ENCODE measurements at regions not wholly inside any gene's neighbourhood (a gene's known extent, or its start where the extent isn't known, plus 50 kb on each side); places are given as distances from the start of the nearest gene placed in this dataset.

DNA sequence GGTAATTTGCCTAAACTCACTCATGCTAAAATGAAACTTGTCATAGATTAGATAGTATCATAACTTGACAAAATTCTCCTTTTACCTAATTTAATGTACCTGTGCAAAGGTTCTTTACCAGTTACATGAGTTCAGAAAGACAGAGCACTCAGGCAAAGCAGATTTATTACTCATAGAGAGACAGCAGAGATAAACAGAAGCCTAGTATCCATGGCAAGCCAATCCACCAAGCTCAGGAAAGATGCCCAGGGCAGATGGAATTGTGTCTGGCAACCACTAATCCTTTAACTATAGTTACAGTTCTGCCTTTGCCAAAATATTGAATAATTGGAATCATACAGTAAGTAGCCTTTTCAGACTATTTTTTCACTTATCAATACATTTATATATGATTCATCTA lies 826.2 kb downstream of the TECRL start:
- H3K36me3 Mint-ChIP-seq (ENCODE audit: low read depth), result no peaks in the 10 kb centered on the region
- no peak for DNase-seq
- Histone ChIP-seq H3K27me3 (ENCODE audit: control insufficient read depth in 1 of 2, insufficient read depth in 2 of 2, low read length in 2 of 2) (no peaks in the 10 kb centered on the region), H3K36me3 (ENCODE audit: insufficient read depth, low read length) (no peaks in the 10 kb centered on the region), H3K4me1 (ENCODE audit: insufficient read depth, low read length) (no peaks in the 10 kb centered on the region), H3K4me3 (ENCODE audit: low read length) (no peak overlapping the region), H3K9me3 (ENCODE audit: control insufficient read depth in 1 of 2, insufficient read depth in 1 of 2, low read length in 2 of 2) (peaks cover 0 to 4% of the 10 kb centered on the region in 2 experiments), H3K27ac (ENCODE audit: low read depth in 1 of 2, low read length in 2 of 2) (no peak overlapping the region)
- POLR2A ChIA-PET, result no interaction called here
- no peaks in the 10 kb centered on the region for H3K4me1 Mint-ChIP-seq (ENCODE audit: low read depth)
- CTCF ChIA-PET, result no interaction called here
- ATAC-seq (ENCODE audit: poor library complexity), result no peak
- intact Hi-C loops (cut with DNase I, micrococcal nuclease), result no loop called here
- H3K4me3 Mint-ChIP-seq, result no peak overlapping the region
- no peak overlapping the region for H3K27ac Mint-ChIP-seq
- H3K9me3 Mint-ChIP-seq, result peaks cover 5% of the 10 kb centered on the region
- H3K27me3 Mint-ChIP-seq, result no peaks in the 10 kb centered on the region
- TF ChIP-seq, protein P1, sequence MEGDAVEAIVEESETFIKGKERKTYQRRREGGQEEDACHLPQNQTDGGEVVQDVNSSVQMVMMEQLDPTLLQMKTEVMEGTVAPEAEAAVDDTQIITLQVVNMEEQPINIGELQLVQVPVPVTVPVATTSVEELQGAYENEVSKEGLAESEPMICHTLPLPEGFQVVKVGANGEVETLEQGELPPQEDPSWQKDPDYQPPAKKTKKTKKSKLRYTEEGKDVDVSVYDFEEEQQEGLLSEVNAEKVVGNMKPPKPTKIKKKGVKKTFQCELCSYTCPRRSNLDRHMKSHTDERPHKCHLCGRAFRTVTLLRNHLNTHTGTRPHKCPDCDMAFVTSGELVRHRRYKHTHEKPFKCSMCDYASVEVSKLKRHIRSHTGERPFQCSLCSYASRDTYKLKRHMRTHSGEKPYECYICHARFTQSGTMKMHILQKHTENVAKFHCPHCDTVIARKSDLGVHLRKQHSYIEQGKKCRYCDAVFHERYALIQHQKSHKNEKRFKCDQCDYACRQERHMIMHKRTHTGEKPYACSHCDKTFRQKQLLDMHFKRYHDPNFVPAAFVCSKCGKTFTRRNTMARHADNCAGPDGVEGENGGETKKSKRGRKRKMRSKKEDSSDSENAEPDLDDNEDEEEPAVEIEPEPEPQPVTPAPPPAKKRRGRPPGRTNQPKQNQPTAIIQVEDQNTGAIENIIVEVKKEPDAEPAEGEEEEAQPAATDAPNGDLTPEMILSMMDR (IDR thresholded peaks at IDR 0.05), result no peak

- Mint-ChIP-seq H3K27me3 (no peaks in the 10 kb centered on the region), H3K36me3 (ENCODE audit: low read depth) (no peaks in the 10 kb centered on the region), H3K27ac (no peak overlapping the region), H3K9me3 (peaks cover 5% of the 10 kb centered on the region), H3K4me1 (ENCODE audit: low read depth) (no peaks in the 10 kb centered on the region), H3K4me3 (no peak overlapping the region)
- Histone ChIP-seq H3K9me3 (ENCODE audit: control insufficient read depth in 1 of 2, insufficient read depth in 1 of 2, low read length in 2 of 2) (peaks cover 4 to 6% of the 10 kb centered on the region in 2 experiments), H3K27me3 (ENCODE audit: control insufficient read depth in 1 of 2, insufficient read depth in 2 of 2, low read length in 2 of 2) (no peaks in the 10 kb centered on the region), H3K4me3 (ENCODE audit: low read length) (no peak overlapping the region), H3K4me1 (ENCODE audit: insufficient read depth, low read length) (no peaks in the 10 kb centered on the region), H3K27ac (ENCODE audit: low read depth in 1 of 2, low read length in 2 of 2) (no peak overlapping the region), H3K36me3 (ENCODE audit: insufficient read depth, low read length) (no peaks in the 10 kb centered on the region)
- TF ChIP-seq, protein P1 (IDR thresholded peaks at IDR 0.05), result no peak
- ChIA-PET POLR2A (no interaction called here), CTCF (no interaction called here)
- intact Hi-C loops (cut with DNase I, micrococcal nuclease), result no loop called here
- ATAC-seq (ENCODE audit: poor library complexity) (no peak), DNase-seq (no peak)
Measured at GRCh38 chr4:63580796-63581475, 828.3 kb downstream of the TECRL start.

DNA sequence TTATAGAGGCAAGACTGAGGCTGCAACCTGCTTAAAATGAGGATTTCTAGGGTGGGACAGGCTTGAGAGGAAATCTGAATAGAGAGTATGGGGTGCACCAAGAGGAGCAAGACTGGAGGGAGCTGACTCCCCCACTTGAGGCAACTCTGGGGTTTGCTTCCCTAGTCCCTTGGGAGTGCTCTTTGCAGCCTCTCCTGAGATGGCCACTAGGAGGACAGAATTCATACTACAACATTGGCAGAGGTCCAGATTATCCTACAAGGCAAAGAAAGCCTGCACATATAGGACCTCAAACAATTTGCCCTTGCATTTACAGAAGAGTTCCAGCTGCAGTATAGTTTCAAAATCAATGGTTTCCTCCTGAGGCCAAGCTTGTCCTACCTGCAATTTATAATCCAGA lies 830.9 kb downstream of the TECRL start:
- H3K27me3 Mint-ChIP-seq, result no peaks in the 10 kb centered on the region
- H3K9me3 Mint-ChIP-seq, result peaks cover 6% of the 10 kb centered on the region
- ChIA-PET CTCF (no interaction called here), POLR2A (no interaction called here)
- DNase-seq, result no peak
- H3K27ac Mint-ChIP-seq, result no peak overlapping the region
- TF ChIP-seq, protein P1 (IDR thresholded peaks at IDR 0.05), result no peak
- intact Hi-C loops (cut with DNase I, micrococcal nuclease), result no loop called here
- no peak overlapping the region for H3K27ac ChIP-seq (ENCODE audit: low read depth in 1 of 2, low read length in 2 of 2)
- H3K4me1 Mint-ChIP-seq (ENCODE audit: low read depth), result no peaks in the 10 kb centered on the region
- no peaks in the 10 kb centered on the region for H3K36me3 Mint-ChIP-seq (ENCODE audit: low read depth)
- ATAC-seq (ENCODE audit: poor library complexity), result no peak
- H3K36me3 ChIP-seq (ENCODE audit: insufficient read depth, low read length), result no peaks in the 10 kb centered on the region
- peaks cover 4 to 7% of the 10 kb centered on the region in 2 experiments for H3K9me3 ChIP-seq (ENCODE audit: control insufficient read depth in 1 of 2, insufficient read depth in 1 of 2, low read length in 2 of 2)
- no peaks in the 10 kb centered on the region for H3K4me1 ChIP-seq (ENCODE audit: insufficient read depth, low read length)
- no peaks in the 10 kb centered on the region for H3K27me3 ChIP-seq (ENCODE audit: control insufficient read depth in 1 of 2, insufficient read depth in 2 of 2, low read length in 2 of 2)
- H3K4me3 ChIP-seq (ENCODE audit: low read length), result no peak overlapping the region
- no peak overlapping the region for H3K4me3 Mint-ChIP-seq

Data from CD4-positive, alpha-beta T cell (primary cell).